GM12878 (cell line): ENCODE measurements at regions not wholly inside any gene's neighbourhood (a gene's known extent, or its start where the extent isn't known, plus 50 kb on each side); places are given as distances from the start of the nearest gene placed in this dataset.

Experiments used
- ATF3 ChIP-seq: IDR thresholded peaks from 2 replicates; pipeline ENCODE4 v1.6.1; 2011; ENCODE audit warnings: low read depth, mild to moderate bottlenecking, low read length, moderate library complexity, borderline replicate concordance; ENCODE audit errors: extremely low read depth
- E4F1 ChIP-seq: fragments of 450-650 bp; IDR thresholded peaks from 2 replicates; pipeline ENCODE4 v1.6.1; 2018; ENCODE audit warnings: borderline replicate concordance, mild to moderate bottlenecking; ENCODE audit not compliant: partially characterized antibody
- KDM1A ChIP-seq: fragments of 200-600 bp; sonication (generic); IDR thresholded peaks from 2 replicates; pipeline ENCODE4 v1.6.1; 2016; ENCODE audit warnings: borderline replicate concordance
- NR2C2 ChIP-seq: IDR thresholded peaks from 2 replicates; pipeline ENCODE4 v1.6.1; 2011; ENCODE audit warnings: borderline replicate concordance, low read depth; ENCODE audit not compliant: control insufficient read depth, insufficient read length
- SMC3 ChIP-seq: IDR thresholded peaks from 2 replicates; pipeline ENCODE4 v1.6.1; 2011; ENCODE audit warnings: low read length, improper control_type of control experiment, borderline replicate concordance
- YBX1 ChIP-seq: fragments of 450-650 bp; IDR thresholded peaks from 2 replicates; pipeline ENCODE4 v1.6.1; 2016; ENCODE audit warnings: antibody characterized with exemption
- ZNF592 ChIP-seq: fragments of 450-650 bp; IDR thresholded peaks from 2 replicates; pipeline ENCODE4 v1.6.1; 2017; ENCODE audit warnings: mild to moderate bottlenecking, moderate library complexity

DNA sequence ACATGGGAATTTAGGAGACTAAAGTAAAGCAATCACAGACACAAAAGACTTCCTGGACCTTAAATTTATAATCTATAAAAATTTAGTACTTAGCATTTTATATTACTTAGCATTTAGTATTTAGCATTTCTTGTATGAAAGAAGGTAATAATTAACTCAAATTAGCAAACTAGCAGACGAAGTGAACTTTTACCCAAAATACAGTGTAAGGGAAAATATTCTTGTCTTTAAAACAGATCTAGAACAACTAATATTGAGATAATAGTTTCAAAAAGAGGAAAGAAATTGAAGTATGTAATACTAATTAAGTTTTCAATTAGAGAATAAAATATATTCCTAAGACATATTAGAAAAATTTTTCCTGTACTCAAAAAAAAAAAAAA is 134.5 kb upstream of the ZNF804A start (continued):
- TF ChIP-seq E4F1 (no peak), KDM1A (no peak), NR2C2 (no peak), ATF3 (no peak), YBX1 (no peak), SMC3 (no peak), ZNF592 (no peak)
